ENCODE measurements at regions not wholly inside any gene's neighbourhood (a gene's known extent, or its start where the extent isn't known, plus 50 kb on each side); places are given as distances from the start of the nearest gene placed in this dataset.

DNA sequence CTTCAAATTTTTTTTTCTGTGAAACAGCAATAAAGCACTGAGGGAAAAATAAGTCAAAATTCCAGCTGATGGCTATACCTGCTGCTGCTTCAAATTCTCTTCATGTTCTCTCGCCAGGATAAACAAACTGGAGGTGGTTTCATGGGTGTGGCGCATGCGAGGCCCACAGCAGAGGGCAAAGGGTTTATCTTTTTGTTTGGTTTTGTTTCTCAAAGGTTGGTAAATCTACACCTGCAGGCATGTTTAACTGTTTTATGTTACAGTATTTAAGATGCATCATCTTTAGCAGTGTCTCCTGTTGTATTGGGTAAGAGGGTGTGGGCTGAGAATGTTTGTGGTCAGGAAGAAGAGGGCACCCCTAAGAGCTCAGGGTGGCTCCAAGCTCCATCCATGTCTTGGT is 342.2 kb downstream of the CDH26 start:
- no peak for DNase-seq (ENCODE audit: insufficient read length, low spot score)
- FAIRE-seq: no peak
- TF ChIP-seq, protein P1, sequence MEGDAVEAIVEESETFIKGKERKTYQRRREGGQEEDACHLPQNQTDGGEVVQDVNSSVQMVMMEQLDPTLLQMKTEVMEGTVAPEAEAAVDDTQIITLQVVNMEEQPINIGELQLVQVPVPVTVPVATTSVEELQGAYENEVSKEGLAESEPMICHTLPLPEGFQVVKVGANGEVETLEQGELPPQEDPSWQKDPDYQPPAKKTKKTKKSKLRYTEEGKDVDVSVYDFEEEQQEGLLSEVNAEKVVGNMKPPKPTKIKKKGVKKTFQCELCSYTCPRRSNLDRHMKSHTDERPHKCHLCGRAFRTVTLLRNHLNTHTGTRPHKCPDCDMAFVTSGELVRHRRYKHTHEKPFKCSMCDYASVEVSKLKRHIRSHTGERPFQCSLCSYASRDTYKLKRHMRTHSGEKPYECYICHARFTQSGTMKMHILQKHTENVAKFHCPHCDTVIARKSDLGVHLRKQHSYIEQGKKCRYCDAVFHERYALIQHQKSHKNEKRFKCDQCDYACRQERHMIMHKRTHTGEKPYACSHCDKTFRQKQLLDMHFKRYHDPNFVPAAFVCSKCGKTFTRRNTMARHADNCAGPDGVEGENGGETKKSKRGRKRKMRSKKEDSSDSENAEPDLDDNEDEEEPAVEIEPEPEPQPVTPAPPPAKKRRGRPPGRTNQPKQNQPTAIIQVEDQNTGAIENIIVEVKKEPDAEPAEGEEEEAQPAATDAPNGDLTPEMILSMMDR (IDR thresholded peaks at IDR 0.05; ENCODE audit: insufficient read depth, missing control alignments): no peak

GRCh38 chr20:60302875-60303274 is 344.7 kb downstream of the CDH26 start:
- DNase-seq (ENCODE audit: insufficient read length, low spot score) (no peak), FAIRE-seq (no peak)
- TF ChIP-seq, protein P1 (IDR thresholded peaks at IDR 0.05; ENCODE audit: insufficient read depth, missing control alignments): no peak

DNA sequence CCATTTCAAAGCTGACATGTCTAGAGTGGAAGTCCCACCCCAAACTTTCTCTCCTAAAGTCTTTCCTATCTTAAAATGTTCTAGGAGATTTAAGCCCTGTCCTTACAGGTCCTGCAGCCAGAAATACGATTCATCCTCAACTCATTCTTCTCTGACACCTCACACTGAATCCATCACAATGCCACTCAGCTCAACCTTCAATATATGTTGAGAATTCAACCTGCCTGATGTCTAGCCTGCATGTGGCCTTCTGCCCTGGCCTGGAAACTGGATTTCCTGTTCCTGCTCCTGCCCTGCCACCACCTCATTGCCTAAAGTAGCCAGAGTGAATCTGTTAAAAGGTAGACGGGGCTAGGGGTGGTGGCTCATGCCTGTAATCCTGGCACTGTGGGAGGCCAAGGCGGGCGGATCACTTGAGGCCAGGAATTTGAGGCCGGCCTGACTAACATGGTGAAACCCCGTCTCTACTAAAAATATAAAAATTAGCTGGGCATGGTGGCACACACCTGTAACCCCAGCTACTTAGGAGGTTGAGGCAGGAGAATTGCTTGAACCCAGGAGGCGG is 345.9 kb downstream of the CDH26 start:
- TF ChIP-seq, protein P1 (IDR thresholded peaks at IDR 0.05; ENCODE audit: insufficient read depth, missing control alignments): no peak
- DNase-seq (ENCODE audit: insufficient read length, low spot score) (no peak), FAIRE-seq (no peak)

- FAIRE-seq (no peak), DNase-seq (ENCODE audit: insufficient read length, low spot score) (no peak)
- TF ChIP-seq, protein P1 (IDR thresholded peaks at IDR 0.05; ENCODE audit: insufficient read depth, missing control alignments): no peak
These were observed 346.7 kb downstream of the CDH26 start for GRCh38 chr20:60304931-60305330.

- DNase-seq (ENCODE audit: insufficient read length, low spot score) (no peak), FAIRE-seq (no peak)
- TF ChIP-seq, protein P1 (IDR thresholded peaks at IDR 0.05; ENCODE audit: insufficient read depth, missing control alignments): no peak
These were observed 347.9 kb downstream of the CDH26 start for GRCh38 chr20:60306105-60306504.

DNA sequence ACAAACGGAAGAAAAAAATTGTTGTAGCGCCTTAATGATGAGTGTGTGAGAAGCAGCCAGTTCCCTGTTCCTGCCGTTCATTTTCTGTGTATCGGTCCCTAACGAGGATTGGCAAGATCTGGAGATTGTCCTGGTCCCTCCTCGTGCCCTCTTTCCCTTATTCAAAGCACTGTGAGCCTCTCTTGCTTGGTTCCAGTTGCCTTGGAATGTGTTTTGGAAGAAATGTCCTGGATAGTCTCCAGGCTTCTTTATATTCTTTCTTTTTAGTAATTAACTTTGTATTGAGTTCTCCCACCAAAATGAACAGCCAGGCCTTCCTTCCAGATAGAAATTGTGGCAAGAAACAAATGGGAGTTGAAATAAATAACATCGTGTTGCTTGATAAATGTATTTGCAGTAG is 348.3 kb downstream of the CDH26 start:
- TF ChIP-seq, protein P1 (IDR thresholded peaks at IDR 0.05; ENCODE audit: insufficient read depth, missing control alignments): no peak
- no peak for FAIRE-seq
- no peak for DNase-seq (ENCODE audit: insufficient read length, low spot score)

GRCh38 chr20:60310560-60311349 is 352.5 kb downstream of the CDH26 start:
- no peak for FAIRE-seq
- TF ChIP-seq, protein P1 (IDR thresholded peaks at IDR 0.05; ENCODE audit: insufficient read depth, missing control alignments): no peak
- no peak for DNase-seq (ENCODE audit: insufficient read length, low spot score)

All from D721Med (cell line).